ENCODE measurements at regions not wholly inside any gene's neighbourhood (a gene's known extent, or its start where the extent isn't known, plus 50 kb on each side); places are given as distances from the start of the nearest gene placed in this dataset.

GRCh38 chrX:150060406-150060805 is 122.1 kb upstream of the EOLA2 start:
- Mint-ChIP-seq H3K36me3 (ENCODE audit: low read depth) (no peaks in the 10 kb centered on the region), H3K27me3 (ENCODE audit: low read depth) (peaks cover 15% of the 10 kb centered on the region), H3K4me1 (ENCODE audit: low read depth) (peaks cover 10% of the 10 kb centered on the region), H3K9me3 (ENCODE audit: insufficient read depth) (no peaks in the 10 kb centered on the region), H3K4me3 (no peak overlapping the region), H3K27ac (no peak overlapping the region)
- ChIA-PET CTCF (no interaction called here), POLR2A (no interaction called here)
- DNase-seq (no peak), ATAC-seq (no peak)

- Mint-ChIP-seq H3K36me3 (ENCODE audit: low read depth) (no peaks in the 10 kb centered on the region), H3K27ac (no peak overlapping the region), H3K4me3 (no peak overlapping the region), H3K27me3 (ENCODE audit: low read depth) (peaks cover 15% of the 10 kb centered on the region), H3K4me1 (ENCODE audit: low read depth) (peaks cover 10% of the 10 kb centered on the region), H3K9me3 (ENCODE audit: insufficient read depth) (no peaks in the 10 kb centered on the region)
- POLR2A ChIA-PET: interaction anchor here (0.8 to 0.9 kb wide), 2 partner anchors 12 to 31 kb away, joined by 3 to 4 read pairs; no protein-coding TSS in a partner anchor
- ATAC-seq: no peak
- no peak for DNase-seq
- CTCF ChIA-PET: no interaction called here
Observed at GRCh38 chrX:150062292-150063137, 124.2 kb upstream of the EOLA2 start.

GRCh38 chrX:150063138-150063518 is 124.8 kb upstream of the EOLA2 start:
- no peak overlapping the region for H3K27ac Mint-ChIP-seq

GRCh38 chrX:150063674-150064073 is 125.4 kb upstream of the EOLA2 start:
- Mint-ChIP-seq H3K9me3 (ENCODE audit: insufficient read depth) (no peaks in the 10 kb centered on the region), H3K4me3 (no peak overlapping the region), H3K27ac (peak overlapping the region; percentile 68), H3K4me1 (ENCODE audit: low read depth) (peaks cover 10% of the 10 kb centered on the region), H3K27me3 (ENCODE audit: low read depth) (peaks cover 4% of the 10 kb centered on the region), H3K36me3 (ENCODE audit: low read depth) (no peaks in the 10 kb centered on the region)
- DNase-seq: no peak
- ChIA-PET POLR2A (interaction anchor here (0.8 kb wide), 1 partner anchor 32 kb away, joined by 3 read pairs; no protein-coding TSS in a partner anchor), CTCF (no interaction called here)
- no peak for ATAC-seq

More at GRCh38 chrX:150063138-150063518, 124.8 kb upstream of the EOLA2 start:
- ATAC-seq (no peak), DNase-seq (no peak)
- Mint-ChIP-seq H3K4me1 (ENCODE audit: low read depth) (peaks cover 10% of the 10 kb centered on the region), H3K4me3 (no peak overlapping the region), H3K36me3 (ENCODE audit: low read depth) (no peaks in the 10 kb centered on the region), H3K27me3 (ENCODE audit: low read depth) (peaks cover 8% of the 10 kb centered on the region), H3K9me3 (ENCODE audit: insufficient read depth) (no peaks in the 10 kb centered on the region)
- ChIA-PET CTCF (no interaction called here), POLR2A (interaction anchor here (0.8 to 0.9 kb wide), 2 partner anchors 13 to 31 kb away, joined by 3 to 4 read pairs; no protein-coding TSS in a partner anchor)

- CTCF ChIA-PET: no interaction called here
- POLR2A ChIA-PET: no interaction called here
- ATAC-seq (no peak), DNase-seq (no peak)
- Mint-ChIP-seq H3K9me3 (ENCODE audit: insufficient read depth) (no peaks in the 10 kb centered on the region), H3K27me3 (ENCODE audit: low read depth) (peaks cover 11% of the 10 kb centered on the region), H3K36me3 (ENCODE audit: low read depth) (no peaks in the 10 kb centered on the region), H3K27ac (no peak overlapping the region), H3K4me3 (no peak overlapping the region), H3K4me1 (ENCODE audit: low read depth) (no peaks in the 10 kb centered on the region)
Observed at GRCh38 chrX:150074175-150074574, 135.9 kb upstream of the EOLA2 start.

- no peaks in the 10 kb centered on the region for H3K36me3 Mint-ChIP-seq (ENCODE audit: low read depth)
- CTCF ChIA-PET: no interaction called here
Observed at GRCh38 chrX:150080497-150080896, 142.2 kb upstream of the EOLA2 start.

GRCh38 chrX:150081076-150081475 is 142.8 kb upstream of the EOLA2 start:
- ChIA-PET POLR2A (no interaction called here), CTCF (no interaction called here)
- no peak for ATAC-seq

More at GRCh38 chrX:150080497-150080896, 142.2 kb upstream of the EOLA2 start:
- Mint-ChIP-seq H3K4me1 (ENCODE audit: low read depth) (no peaks in the 10 kb centered on the region), H3K27me3 (ENCODE audit: low read depth) (peaks cover 7% of the 10 kb centered on the region), H3K27ac (no peak overlapping the region), H3K4me3 (no peak overlapping the region), H3K9me3 (ENCODE audit: insufficient read depth) (no peaks in the 10 kb centered on the region)
- POLR2A ChIA-PET: no interaction called here
- DNase-seq (no peak), ATAC-seq (no peak)

GRCh38 chrX:150084496-150085229 is 146.4 kb upstream of the EOLA2 start:
- H3K9me3 Mint-ChIP-seq (ENCODE audit: insufficient read depth): no peaks in the 10 kb centered on the region
- ATAC-seq: no peak
- DNase-seq: no peak
- no peaks in the 10 kb centered on the region for H3K36me3 Mint-ChIP-seq (ENCODE audit: low read depth)
- H3K4me1 Mint-ChIP-seq (ENCODE audit: low read depth): no peaks in the 10 kb centered on the region
- H3K4me3 Mint-ChIP-seq: no peak overlapping the region
- H3K27ac Mint-ChIP-seq: no peak overlapping the region
- POLR2A ChIA-PET: no interaction called here
- no peaks in the 10 kb centered on the region for H3K27me3 Mint-ChIP-seq (ENCODE audit: low read depth)
- CTCF ChIA-PET: no interaction called here

More at GRCh38 chrX:150081076-150081475, 142.8 kb upstream of the EOLA2 start:
- Mint-ChIP-seq H3K4me1 (ENCODE audit: low read depth) (no peaks in the 10 kb centered on the region), H3K9me3 (ENCODE audit: insufficient read depth) (no peaks in the 10 kb centered on the region), H3K27me3 (ENCODE audit: low read depth) (peaks cover 4% of the 10 kb centered on the region), H3K4me3 (no peak overlapping the region), H3K27ac (no peak overlapping the region), H3K36me3 (ENCODE audit: low read depth) (no peaks in the 10 kb centered on the region)
- no peak for DNase-seq

GRCh38 chrX:150085881-150086280 is 147.6 kb upstream of the EOLA2 start:
- ATAC-seq: no peak
- ChIA-PET CTCF (no interaction called here), POLR2A (no interaction called here)
- Mint-ChIP-seq H3K27ac (no peak overlapping the region), H3K4me1 (ENCODE audit: low read depth) (no peaks in the 10 kb centered on the region), H3K36me3 (ENCODE audit: low read depth) (no peaks in the 10 kb centered on the region), H3K4me3 (no peak overlapping the region), H3K27me3 (ENCODE audit: low read depth) (no peaks in the 10 kb centered on the region), H3K9me3 (ENCODE audit: insufficient read depth) (no peaks in the 10 kb centered on the region)
- DNase-seq: no peak

- DNase-seq (no peak), ATAC-seq (no peak)
- Mint-ChIP-seq H3K27ac (no peak overlapping the region), H3K27me3 (ENCODE audit: low read depth) (no peaks in the 10 kb centered on the region), H3K36me3 (ENCODE audit: low read depth) (no peaks in the 10 kb centered on the region), H3K4me1 (ENCODE audit: low read depth) (no peaks in the 10 kb centered on the region), H3K4me3 (no peak overlapping the region), H3K9me3 (ENCODE audit: insufficient read depth) (no peaks in the 10 kb centered on the region)
- CTCF ChIA-PET: no interaction called here
- POLR2A ChIA-PET: no interaction called here
Observed at GRCh38 chrX:150086371-150086770, 148.1 kb upstream of the EOLA2 start.

GRCh38 chrX:150087612-150088011 is 149.3 kb upstream of the EOLA2 start:
- ATAC-seq: no peak
- H3K36me3 Mint-ChIP-seq (ENCODE audit: low read depth): no peaks in the 10 kb centered on the region
- ChIA-PET CTCF (no interaction called here), POLR2A (no interaction called here)
- no peaks in the 10 kb centered on the region for H3K4me1 Mint-ChIP-seq (ENCODE audit: low read depth)
- no peaks in the 10 kb centered on the region for H3K9me3 Mint-ChIP-seq (ENCODE audit: insufficient read depth)
- H3K4me3 Mint-ChIP-seq: no peak overlapping the region
- no peak for DNase-seq
- H3K27me3 Mint-ChIP-seq (ENCODE audit: low read depth): no peaks in the 10 kb centered on the region
- H3K27ac Mint-ChIP-seq: no peak overlapping the region

- Mint-ChIP-seq H3K4me1 (ENCODE audit: low read depth) (no peaks in the 10 kb centered on the region), H3K27ac (no peak overlapping the region), H3K4me3 (no peak overlapping the region), H3K27me3 (ENCODE audit: low read depth) (no peaks in the 10 kb centered on the region), H3K9me3 (ENCODE audit: insufficient read depth) (no peaks in the 10 kb centered on the region), H3K36me3 (ENCODE audit: low read depth) (no peaks in the 10 kb centered on the region)
- ATAC-seq (no peak), DNase-seq (no peak)
- POLR2A ChIA-PET: no interaction called here
- CTCF ChIA-PET: no interaction called here
Observed at GRCh38 chrX:150088042-150088441, 149.8 kb upstream of the EOLA2 start.

Data from activated CD8-positive, alpha-beta T cell treated with anti-CD3 and anti-CD28 coated beads, Interleukin-2, amount 10 ng/mL, durations not matched to agents 7 days and 5 days (primary cell).